ENCODE measurements at regions not wholly inside any gene's neighbourhood (a gene's known extent, or its start where the extent isn't known, plus 50 kb on each side); places are given as distances from the start of the nearest gene placed in this dataset.

DNA sequence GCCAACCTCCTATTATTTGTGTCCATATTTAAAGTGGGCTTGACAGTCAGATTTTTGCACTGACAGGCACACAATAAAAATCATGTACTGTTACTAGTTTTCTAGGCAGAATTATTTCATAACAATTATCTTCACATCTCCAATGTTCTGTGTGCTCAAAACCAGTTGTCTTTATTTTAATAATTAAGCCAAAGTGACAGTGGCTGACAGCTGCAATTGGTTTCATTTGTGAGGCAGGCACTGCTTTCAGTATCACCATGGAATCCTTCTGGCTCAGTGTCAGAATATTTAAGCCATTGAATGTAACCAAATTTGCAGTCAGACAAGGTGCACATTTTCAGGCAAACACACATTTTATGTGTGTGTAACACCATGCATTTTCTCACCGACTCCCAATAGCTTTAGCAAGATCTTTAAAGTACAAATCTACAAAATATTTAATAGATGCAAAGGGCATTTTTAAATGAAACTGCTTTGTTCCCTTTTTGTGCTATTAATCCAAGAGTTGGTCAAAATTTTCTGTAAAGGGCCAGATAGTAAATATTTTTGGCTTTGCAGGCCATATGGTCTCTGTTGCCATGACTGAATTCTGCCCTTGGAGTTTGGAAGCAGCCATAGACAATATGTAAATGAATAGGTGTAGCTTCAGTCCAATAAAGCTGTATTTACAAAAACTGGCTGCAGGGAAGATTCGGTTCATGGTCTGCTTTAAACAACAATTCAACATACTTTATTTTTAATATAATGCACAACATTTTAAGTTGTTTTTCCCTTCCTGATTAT lies 486.0 kb downstream of the KCNJ2 start:
- TF ChIP-seq TAF1 (IDR thresholded peaks at IDR 0.05; ENCODE audit: low read depth, low read length) = no peak
- no peak for TF ChIP-seq POLR2A (IDR thresholded peaks at IDR 0.05; ENCODE audit: low read depth, low read length)
